Mesenchymal stem cell (in vitro differentiated cells and primary cell): ENCODE measurements at regions not wholly inside any gene's neighbourhood (a gene's known extent, or its start where the extent isn't known, plus 50 kb on each side); places are given as distances from the start of the nearest gene placed in this dataset.
"Not testable (repeated sequence)": the region's sequence is repeated elsewhere in the genome, so short reads cannot be mapped to it uniquely, and the experiment has no call there.

Experiments
- DNase-seq: peaks from one replicate; pipeline ENCODE4 v3.0.0-alpha.2; 2013
- H2AFZ ChIP-seq: one replicate; pipeline ENCODE4 v1.6.1; 2013; ENCODE audit warnings: low read depth, mild to moderate bottlenecking, control low read depth, inconsistent platforms, low read length, moderate library complexity
- H2AK5ac ChIP-seq: 2 replicates; pipeline ENCODE4 v1.6.1; 2013; ENCODE audit warnings: low read length, moderate library complexity, mild to moderate bottlenecking, inconsistent platforms; ENCODE audit not compliant: severe bottlenecking
- H2BK120ac ChIP-seq: one replicate; pipeline ENCODE4 v1.6.1; 2013; ENCODE audit warnings: low read depth, mild to moderate bottlenecking, inconsistent platforms, low read length, moderate library complexity
- H2BK12ac ChIP-seq, 2 experiments: one replicate each; pipeline ENCODE4 v1.6.1; 2013; ENCODE audit warnings: inconsistent platforms in 2 of 2, low read length in 2 of 2, mild to moderate bottlenecking in 2 of 2, moderate library complexity in 2 of 2, control low read depth in 1 of 2
- H2BK15ac ChIP-seq: one replicate; pipeline ENCODE4 v1.6.1; 2013; ENCODE audit warnings: mild to moderate bottlenecking, low read depth, inconsistent platforms; ENCODE audit not compliant: poor library complexity, severe bottlenecking
- H2BK5ac ChIP-seq: 2 replicates; pipeline ENCODE4 v1.6.1; 2013; ENCODE audit warnings: low read depth, mild to moderate bottlenecking, low read length, control low read depth, inconsistent platforms; ENCODE audit not compliant: poor library complexity, severe bottlenecking
- H3K14ac ChIP-seq, 2 experiments: one replicate each; pipeline ENCODE4 v1.6.1; 2013; ENCODE audit warnings: inconsistent platforms in 2 of 2, low read length in 2 of 2, control low read depth in 1 of 2, mild to moderate bottlenecking in 1 of 2, moderate library complexity in 1 of 2
- H3K18ac ChIP-seq, 2 experiments: one replicate each; pipeline ENCODE4 v1.6.1; 2013; ENCODE audit warnings: inconsistent platforms in 2 of 2, low read length in 2 of 2, control low read depth in 1 of 2, low read depth in 1 of 2, mild to moderate bottlenecking in 1 of 2
- H3K23ac ChIP-seq, 2 experiments: one replicate each; pipeline ENCODE4 v1.6.1; 2013; ENCODE audit warnings: inconsistent platforms in 2 of 2, low read length in 2 of 2, mild to moderate bottlenecking in 2 of 2, moderate library complexity in 2 of 2, control low read depth in 1 of 2
- H3K27ac ChIP-seq: 2 replicates; pipeline ENCODE4 v1.5.1; 2013; ENCODE audit warnings: mild to moderate bottlenecking, moderate library complexity, low read length, control low read depth, inconsistent platforms; ENCODE audit not compliant: poor library complexity, severe bottlenecking
- H3K27me3 ChIP-seq, 2 experiments: 2 replicates each; pipeline versions ENCODE4 v1.6.1 to v1.7.0; 2013; ENCODE audit warnings: low read length in 2 of 2, mild to moderate bottlenecking in 2 of 2, moderate library complexity in 2 of 2, control low read depth in 1 of 2, inconsistent platforms in 1 of 2; ENCODE audit not compliant: control insufficient read depth in 1 of 2, insufficient read depth in 1 of 2
- H3K36me3 ChIP-seq, 2 experiments: 2 replicates each; pipeline versions ENCODE4 v1.6.1 to v1.7.0; 2013; ENCODE audit warnings: low read length in 2 of 2, control low read depth in 1 of 2, inconsistent platforms in 1 of 2, low read depth in 1 of 2, mild to moderate bottlenecking in 1 of 2; ENCODE audit not compliant: insufficient read depth in 2 of 2, control insufficient read depth in 1 of 2
- H3K4ac ChIP-seq, 2 experiments: one replicate each; pipeline ENCODE4 v1.6.1; 2013; ENCODE audit warnings: inconsistent platforms in 2 of 2, low read length in 2 of 2, mild to moderate bottlenecking in 2 of 2, moderate library complexity in 2 of 2, control low read depth in 1 of 2, low read depth in 1 of 2
- H3K4me1 ChIP-seq: 2 replicates; pipeline ENCODE4 v1.6.1; 2013; ENCODE audit warnings: low read depth, low read length, control low read depth; ENCODE audit not compliant: control insufficient read depth, insufficient read depth
- H3K4me2 ChIP-seq: 2 replicates; pipeline ENCODE4 v1.6.1; 2013; ENCODE audit warnings: low read length, mild to moderate bottlenecking, inconsistent platforms; ENCODE audit not compliant: poor library complexity, severe bottlenecking
- H3K4me3 ChIP-seq, 2 experiments: 2 replicates each; pipeline versions ENCODE4 v1.5.1 to v1.7.0; 2013; ENCODE audit warnings: low read length in 2 of 2, mild to moderate bottlenecking in 2 of 2, control low read depth in 1 of 2, low read depth in 1 of 2; ENCODE audit not compliant: insufficient read depth in 1 of 2
- H3K79me1 ChIP-seq: replicated peaks from 2 replicates; pipeline ENCODE4 v1.6.1; 2013; ENCODE audit warnings: mild to moderate bottlenecking, control low read depth, low read length, inconsistent platforms; ENCODE audit not compliant: poor library complexity, severe bottlenecking
- H3K9ac ChIP-seq: 2 replicates; pipeline ENCODE4 v1.7.0; 2013; ENCODE audit warnings: mild to moderate bottlenecking, low read length, moderate library complexity
- H3K9me3 ChIP-seq: 2 replicates; pipeline ENCODE4 v1.7.0; 2013; ENCODE audit warnings: mild to moderate bottlenecking, low read length; ENCODE audit not compliant: control insufficient read depth
- H4K8ac ChIP-seq: one replicate; pipeline ENCODE4 v1.6.1; 2013; ENCODE audit warnings: inconsistent platforms, mild to moderate bottlenecking, low read length, moderate library complexity
- H4K91ac ChIP-seq: one replicate; pipeline ENCODE4 v1.6.1; 2013; ENCODE audit warnings: mild to moderate bottlenecking, low read length, inconsistent platforms
- WGBS: methylation state at CpG from one replicate; pipeline ENCODE4 v1.1.7; 2013; ENCODE audit warnings: mixed read lengths; 5-methylcytosine and 5-hydroxymethylcytosine counted together

DNA sequence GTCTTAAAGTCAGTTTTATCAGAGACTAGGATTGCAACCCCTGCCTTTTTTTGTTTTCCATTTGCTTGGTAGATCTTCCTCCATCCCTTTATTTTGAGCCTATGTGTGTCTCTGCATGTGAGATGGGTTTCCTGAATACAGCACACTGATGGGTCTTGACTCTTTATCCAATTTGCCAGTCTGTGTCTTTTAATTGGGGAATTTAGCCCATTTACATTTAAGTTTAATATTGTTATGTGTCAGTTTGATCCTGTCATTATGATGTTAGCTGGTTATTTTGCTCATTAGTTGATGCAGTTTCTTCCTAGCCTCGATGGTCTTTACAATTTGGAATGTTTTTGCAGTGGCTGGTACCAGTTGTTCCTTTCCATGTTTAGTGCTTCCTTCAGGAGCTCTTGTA is 93.3 kb upstream of the GALNT18 start:
- not testable (repeated sequence) for H2AK5ac ChIP-seq, H2BK15ac ChIP-seq, H3K27ac ChIP-seq, H2BK12ac ChIP-seq, H3K4me1 ChIP-seq, H3K9ac ChIP-seq, DNase-seq, H4K91ac ChIP-seq, H3K27me3 ChIP-seq, H3K23ac ChIP-seq, H3K4me2 ChIP-seq, H2BK5ac ChIP-seq, H3K14ac ChIP-seq, H3K36me3 ChIP-seq, H3K18ac ChIP-seq, H3K79me1 ChIP-seq, H3K4me3 ChIP-seq, H3K4ac ChIP-seq, H2BK120ac ChIP-seq, H3K9me3 ChIP-seq, H4K8ac ChIP-seq, H2AFZ ChIP-seq
- WGBS = 48% methylated on average over 1 of the region's 1 CpG

DNA sequence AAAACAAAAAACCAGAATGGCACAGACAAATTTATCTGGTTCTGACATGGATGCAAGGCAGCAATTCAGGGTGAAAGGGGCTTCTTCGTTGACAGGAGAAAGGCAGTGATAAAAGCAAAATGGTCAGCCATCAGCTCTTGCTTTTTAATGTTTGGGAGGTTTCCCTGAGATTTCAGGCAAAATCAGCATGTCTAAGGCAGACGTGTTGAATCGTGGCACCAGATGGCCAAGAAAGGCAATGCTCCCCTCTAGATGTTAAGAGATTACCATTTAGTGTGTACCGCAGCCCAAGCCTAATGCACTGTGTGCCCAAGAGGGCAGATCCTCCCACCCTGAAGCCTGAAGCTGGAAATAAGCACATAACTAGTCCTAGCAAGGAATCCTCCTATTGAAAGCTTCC is 88.8 kb upstream of the GALNT18 start:
- Histone ChIP-seq H3K4ac (no peak overlapping the region), H4K8ac (no peak overlapping the region), H2BK12ac (no peak overlapping the region), H3K4me3 (peak overlapping the region in 1 of 2 experiments; percentile 32), H3K4me1 (no peaks in the 10 kb centered on the region), H2AFZ (no peak overlapping the region), H3K9me3 (no peaks in the 10 kb centered on the region), H3K27me3 (peaks cover 3 to 21% of the 10 kb centered on the region in 2 experiments), H3K14ac (no peak overlapping the region), H3K9ac (no peak overlapping the region), H3K36me3 (no peaks in the 10 kb centered on the region), H4K91ac (no peak overlapping the region), H3K27ac (no peak overlapping the region), H2BK5ac (no peak overlapping the region), H2BK15ac (no peak overlapping the region), H3K23ac (no peak overlapping the region), H2AK5ac (no peak overlapping the region), H3K79me1 (no peaks in the 10 kb centered on the region), H2BK120ac (no peak overlapping the region), H3K18ac (no peak overlapping the region), H3K4me2 (no peak overlapping the region)
- WGBS = 75% methylated on average over 4 of the region's 4 CpGs
- no peak for DNase-seq

DNA sequence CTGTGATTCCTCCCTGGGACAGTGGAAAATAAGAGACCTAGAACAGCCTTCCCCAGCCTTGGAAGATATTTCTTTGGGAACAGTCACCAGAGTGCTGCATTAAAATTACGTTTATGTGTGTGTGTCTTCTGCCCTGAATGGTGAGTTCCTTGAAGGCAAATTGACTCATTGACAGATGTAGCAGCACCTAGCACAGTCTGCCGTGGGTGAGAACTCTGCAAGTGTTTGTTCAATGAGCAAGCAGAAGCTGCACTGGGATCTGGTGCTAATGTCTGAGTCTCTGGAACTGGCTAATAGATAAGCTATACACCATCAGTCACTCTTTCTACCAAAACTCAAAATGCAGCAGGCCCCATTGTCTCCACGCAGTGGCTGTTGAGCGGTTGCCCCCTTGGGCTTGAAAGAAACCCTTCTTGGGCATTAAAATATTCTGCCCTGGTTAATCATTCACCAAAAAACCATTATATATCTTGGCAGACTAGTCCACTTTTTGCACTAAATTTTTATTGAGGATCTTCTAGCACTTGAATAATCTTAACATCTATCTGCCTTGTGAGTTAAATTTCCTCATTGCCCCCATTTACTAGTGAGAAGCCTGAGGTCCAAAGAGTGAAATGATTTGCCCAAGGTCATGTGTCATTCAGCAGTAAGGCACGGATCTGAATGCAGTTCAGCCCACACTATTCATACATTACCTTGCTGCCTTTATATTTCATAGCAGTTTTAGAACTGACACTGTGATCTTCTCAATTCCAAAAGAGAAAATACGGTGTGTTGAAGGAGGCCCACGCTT is 87.8 kb upstream of the GALNT18 start:
- no peak overlapping the region for H2AFZ ChIP-seq
- no peaks in the 10 kb centered on the region for H3K79me1 ChIP-seq
- H3K18ac ChIP-seq = no peak overlapping the region
- H3K4me2 ChIP-seq = no peak overlapping the region
- H2BK120ac ChIP-seq = no peak overlapping the region
- no peak overlapping the region for H2BK5ac ChIP-seq
- peaks cover 3 to 21% of the 10 kb centered on the region in 2 experiments for H3K27me3 ChIP-seq
- no peak overlapping the region for H3K27ac ChIP-seq
- H2BK12ac ChIP-seq = no peak overlapping the region
- no peak overlapping the region for H3K4ac ChIP-seq
- no peak overlapping the region for H3K14ac ChIP-seq
- H3K23ac ChIP-seq = no peak overlapping the region
- H4K91ac ChIP-seq = no peak overlapping the region
- H2BK15ac ChIP-seq = no peak overlapping the region
- no peak overlapping the region for H4K8ac ChIP-seq
- no peak for DNase-seq
- no peak overlapping the region for H3K4me3 ChIP-seq
- 74% methylated on average over 7 of the region's 7 CpGs for WGBS
- H3K9ac ChIP-seq = no peak overlapping the region
- no peak overlapping the region for H2AK5ac ChIP-seq
- H3K9me3 ChIP-seq = no peaks in the 10 kb centered on the region
- H3K36me3 ChIP-seq = no peaks in the 10 kb centered on the region
- no peaks in the 10 kb centered on the region for H3K4me1 ChIP-seq

DNA sequence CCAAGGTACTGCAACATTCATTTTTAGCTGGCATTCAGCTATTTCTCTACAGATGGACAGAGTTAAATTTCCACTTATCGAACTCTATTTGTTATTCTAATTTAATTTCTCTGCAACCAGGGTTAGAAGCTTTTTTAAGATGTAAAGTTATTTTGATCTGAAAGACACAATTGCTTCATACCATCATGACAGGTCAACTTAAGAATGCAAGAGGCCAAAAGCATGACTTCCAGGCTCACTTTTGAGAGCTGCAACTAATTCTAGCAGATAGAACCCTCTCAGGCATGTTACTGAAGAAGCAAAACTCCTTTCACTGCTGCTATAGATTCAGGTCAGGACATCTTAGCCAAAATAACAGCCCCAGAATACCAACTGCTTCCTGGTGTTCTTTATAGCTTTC is 86.5 kb upstream of the GALNT18 start:
- H2BK120ac ChIP-seq = no peak overlapping the region
- H3K4me3 ChIP-seq = no peak overlapping the region
- H3K27me3 ChIP-seq = peaks cover 7 to 31% of the 10 kb centered on the region in 2 experiments
- H3K36me3 ChIP-seq = no peaks in the 10 kb centered on the region
- no peak overlapping the region for H3K4ac ChIP-seq
- no peak overlapping the region for H4K91ac ChIP-seq
- H3K9ac ChIP-seq = no peak overlapping the region
- no peak overlapping the region for H3K4me2 ChIP-seq
- H3K27ac ChIP-seq = no peak overlapping the region
- H4K8ac ChIP-seq = no peak overlapping the region
- no peaks in the 10 kb centered on the region for H3K9me3 ChIP-seq
- no peak overlapping the region for H3K23ac ChIP-seq
- no peaks in the 10 kb centered on the region for H3K79me1 ChIP-seq
- H2BK12ac ChIP-seq = no peak overlapping the region
- no peak for DNase-seq
- H2AK5ac ChIP-seq = no peak overlapping the region
- no CpG with 5 or more reads among the region's 1 CpG for WGBS
- no peaks in the 10 kb centered on the region for H3K4me1 ChIP-seq
- no peak overlapping the region for H2BK5ac ChIP-seq
- no peak overlapping the region for H2BK15ac ChIP-seq
- no peak overlapping the region for H3K18ac ChIP-seq
- no peak overlapping the region for H3K14ac ChIP-seq
- H2AFZ ChIP-seq = no peak overlapping the region
